GM18867 (cell line): ENCODE measurements at regions not wholly inside any gene's neighbourhood (a gene's known extent, or its start where the extent isn't known, plus 50 kb on each side); places are given as distances from the start of the nearest gene placed in this dataset.
"Not testable (repeated sequence)": the region's sequence is repeated elsewhere in the genome, so short reads cannot be mapped to it uniquely, and the experiment has no call there.

ENCODE experiments used
- ATAC-seq: cut with Tn5 transposase; IDR thresholded peaks from one replicate; pipeline ENCODE4 v1.9.1; 2021; ENCODE audit warnings: mild to moderate bottlenecking, moderate library complexity; ENCODE audit not compliant: unreplicated experiment

GRCh38 chr14:84490081-84490480 is 1039.9 kb upstream of the FLRT2 start:
- ATAC-seq, result no peak

- no peak for ATAC-seq
Observed at GRCh38 chr14:84492685-84493084, 1037.3 kb upstream of the FLRT2 start.

GRCh38 chr14:84493779-84494178 is 1036.2 kb upstream of the FLRT2 start:
- no peak for ATAC-seq

- no peak for ATAC-seq
Observed at GRCh38 chr14:84496677-84497076, 1033.3 kb upstream of the FLRT2 start.

GRCh38 chr14:84512823-84513222 is 1017.1 kb upstream of the FLRT2 start:
- not testable (repeated sequence) for ATAC-seq

GRCh38 chr14:84519836-84520235 is 1010.1 kb upstream of the FLRT2 start:
- ATAC-seq, result no peak

- no peak for ATAC-seq
Observed at GRCh38 chr14:84520711-84521338, 1009.1 kb upstream of the FLRT2 start.

- no peak for ATAC-seq
Observed at GRCh38 chr14:84523746-84524145, 1006.2 kb upstream of the FLRT2 start.

DNA sequence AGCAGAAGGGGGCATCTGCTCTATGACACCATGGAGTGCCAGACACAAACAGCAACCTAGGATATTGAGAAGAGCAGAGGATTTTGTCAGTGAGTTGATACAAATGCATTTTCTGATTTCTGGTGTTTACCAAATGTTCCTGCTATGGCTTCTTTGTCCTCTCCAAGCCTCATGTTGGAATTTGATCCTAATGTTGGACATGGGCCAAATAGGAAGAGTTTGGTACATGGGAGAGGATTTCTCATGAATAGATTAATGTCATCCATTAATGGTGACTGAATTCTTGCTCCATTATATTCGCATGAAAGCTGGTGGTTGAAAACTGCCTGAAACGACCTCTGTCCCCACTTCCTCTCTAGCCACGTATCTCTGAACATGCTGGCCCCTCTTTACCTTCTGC is 1002.2 kb upstream of the FLRT2 start:
- no peak for ATAC-seq

DNA sequence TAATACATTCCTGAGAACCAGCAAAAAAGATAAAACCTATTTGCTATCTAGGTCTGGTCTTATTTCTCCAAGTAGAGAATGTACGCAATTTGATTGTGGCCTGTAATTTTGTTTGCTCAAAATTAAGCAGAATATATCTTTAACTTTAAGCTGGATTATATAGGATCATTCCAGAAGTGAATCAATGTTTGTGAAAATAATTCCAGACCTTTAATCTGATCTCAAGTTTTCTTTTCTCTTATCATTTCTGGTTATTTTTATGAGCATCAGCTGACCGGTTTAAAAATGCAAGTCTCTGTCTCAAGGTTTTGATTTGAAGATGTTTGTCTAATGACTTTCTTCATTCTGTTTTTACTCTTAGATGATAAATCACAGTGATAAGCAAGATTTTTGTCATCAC is 997.9 kb upstream of the FLRT2 start:
- no peak for ATAC-seq

DNA sequence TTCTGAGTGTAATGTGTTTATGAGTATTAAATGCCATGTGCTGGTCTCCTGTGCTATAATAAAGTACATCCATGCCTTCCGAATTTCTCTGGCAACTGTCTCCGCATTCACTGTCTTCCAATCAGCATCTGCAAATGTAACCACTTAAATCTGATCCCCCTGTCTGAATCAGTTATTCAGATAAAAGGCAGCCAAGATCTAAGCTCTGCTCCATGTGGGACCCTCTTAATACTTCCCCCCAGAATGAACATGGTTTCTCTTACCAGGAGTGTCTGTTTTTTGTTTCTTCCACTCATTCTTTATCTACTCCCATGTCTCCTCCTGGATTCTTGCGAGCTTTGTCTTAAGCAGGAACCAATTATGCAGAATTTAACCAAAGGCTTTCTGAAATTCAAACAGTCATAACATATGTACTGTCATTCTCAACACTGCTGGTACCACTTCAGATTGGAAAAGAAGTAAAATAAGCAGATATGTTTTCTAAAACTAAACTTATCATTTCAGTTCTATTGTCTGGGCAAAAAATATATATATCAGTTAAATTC is 996.7 kb upstream of the FLRT2 start:
- no peak for ATAC-seq

DNA sequence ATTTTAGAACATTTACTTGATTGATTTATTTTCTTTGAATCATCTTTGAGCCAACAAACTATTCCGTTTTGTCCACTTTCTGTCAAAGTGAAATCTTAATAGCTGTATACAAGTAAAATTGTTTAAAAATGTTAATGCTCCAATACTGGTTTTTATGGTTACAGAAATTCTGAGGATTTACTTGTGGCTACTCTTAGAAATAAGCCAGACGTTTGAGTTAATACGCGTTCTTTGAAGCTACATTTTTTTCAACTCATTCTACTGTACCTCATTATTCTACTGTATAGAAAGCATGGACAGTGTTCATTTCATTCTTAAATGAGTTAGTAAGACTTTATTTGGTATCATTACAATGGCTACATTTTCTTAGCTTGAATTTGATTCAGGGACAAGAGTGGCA is 996.2 kb upstream of the FLRT2 start:
- ATAC-seq, result no peak

DNA sequence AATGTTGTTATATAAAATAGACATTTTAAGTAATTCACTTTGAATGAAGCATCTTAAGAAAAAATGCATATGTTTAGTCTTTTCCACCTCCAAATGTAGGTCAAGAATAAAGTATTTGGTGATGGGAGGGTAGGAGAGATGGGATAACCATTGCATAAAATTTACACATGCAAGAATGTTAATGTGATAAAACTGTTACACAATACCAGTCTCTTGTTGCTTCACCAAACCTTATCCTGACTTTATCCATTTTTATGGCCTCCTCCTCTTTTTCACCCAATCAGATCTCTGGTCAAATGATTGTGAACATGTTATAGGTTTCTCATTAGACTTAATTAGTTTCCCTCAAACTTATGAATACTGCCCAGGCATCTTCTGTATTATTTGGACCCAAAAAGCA is 994.5 kb upstream of the FLRT2 start:
- no peak for ATAC-seq

DNA sequence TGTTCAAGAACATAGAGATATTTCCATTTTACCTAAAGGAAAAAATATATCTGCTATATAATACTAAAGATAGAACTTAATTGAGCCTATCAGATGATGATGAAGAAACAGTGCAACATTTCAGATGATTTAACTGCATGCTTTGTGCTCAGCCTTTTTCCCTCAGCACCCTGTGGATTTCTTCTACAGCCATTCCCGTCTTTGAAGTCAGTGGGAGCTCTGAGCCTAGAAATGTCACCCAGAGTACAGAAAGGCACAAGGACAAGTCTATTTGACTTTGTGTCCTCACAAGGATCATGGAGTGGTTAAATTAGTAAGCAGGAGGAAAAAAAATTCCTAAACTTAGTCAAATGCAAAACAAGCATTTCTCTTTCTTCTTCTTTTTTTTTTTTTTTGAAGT is 994.0 kb upstream of the FLRT2 start:
- no peak for ATAC-seq

- ATAC-seq, result no peak
Observed at GRCh38 chr14:84541018-84541417, 988.9 kb upstream of the FLRT2 start.

DNA sequence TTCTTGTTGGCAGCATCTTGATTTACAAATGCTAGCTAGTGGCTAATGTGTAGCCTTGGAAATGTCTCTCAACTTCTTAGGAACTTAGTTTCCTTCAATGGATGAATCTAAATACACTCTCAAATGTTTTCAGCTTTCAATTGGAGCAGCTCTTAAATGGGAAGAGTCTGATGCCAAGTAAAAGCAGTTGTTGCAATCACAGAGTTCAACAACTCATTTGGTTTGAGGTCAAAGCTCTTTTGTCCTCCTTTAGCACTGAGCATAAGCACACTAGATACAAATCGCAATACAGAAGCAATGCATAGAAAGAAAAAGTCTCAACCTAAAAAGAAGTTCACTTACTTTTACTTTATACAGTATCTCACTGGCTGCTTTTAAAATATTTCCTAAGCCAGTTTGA is 986.1 kb upstream of the FLRT2 start:
- no peak for ATAC-seq

GRCh38 chr14:84544486-84545131 is 985.3 kb upstream of the FLRT2 start:
- ATAC-seq, result no peak

- ATAC-seq, result no peak
Observed at GRCh38 chr14:84546236-84546635, 983.7 kb upstream of the FLRT2 start.

GRCh38 chr14:84554136-84554535 is 975.8 kb upstream of the FLRT2 start:
- no peak for ATAC-seq

GRCh38 chr14:84555493-84555892 is 974.5 kb upstream of the FLRT2 start:
- ATAC-seq, result no peak

DNA sequence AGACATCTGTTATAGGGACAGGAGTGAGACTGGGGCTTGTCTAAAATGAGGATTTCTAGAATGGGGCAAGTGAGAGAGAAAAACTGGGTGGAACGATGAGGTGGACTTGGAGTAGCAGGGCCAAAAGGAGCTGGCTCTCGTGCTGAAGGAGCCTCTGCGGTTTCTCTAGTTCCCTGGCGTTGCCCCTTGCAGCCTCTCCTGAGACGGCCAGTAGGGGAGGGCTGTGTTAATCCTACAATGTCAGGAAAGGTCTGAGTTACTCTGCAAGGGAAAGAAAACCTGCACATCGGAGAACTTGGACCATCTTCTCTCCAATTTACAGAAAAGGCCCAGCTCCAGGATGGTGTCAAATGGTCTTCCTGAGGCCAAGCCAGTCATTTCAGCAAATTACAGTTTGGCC is 963.8 kb upstream of the FLRT2 start:
- ATAC-seq, result no peak

GRCh38 chr14:84575681-84576080 is 954.3 kb upstream of the FLRT2 start:
- no peak for ATAC-seq

GRCh38 chr14:84579292-84579691 is 950.7 kb upstream of the FLRT2 start:
- ATAC-seq, result no peak
